H9 (cell line): ENCODE measurements at regions not wholly inside any gene's neighbourhood (a gene's known extent, or its start where the extent isn't known, plus 50 kb on each side); places are given as distances from the start of the nearest gene placed in this dataset.

ENCODE experiments used
- DNase-seq: peaks from one replicate; pipeline ENCODE4 v3.0.0-alpha.2; 2017
- H2AFZ ChIP-seq: one replicate; pipeline ENCODE4 v1.6.1; 2013; ENCODE audit warnings: mild to moderate bottlenecking, low read length, control low read depth, moderate library complexity
- H2AK5ac ChIP-seq: 2 replicates; pipeline ENCODE4 v1.6.1; 2013; ENCODE audit warnings: low read length, control low read depth, mixed read lengths; ENCODE audit not compliant: insufficient read length
- H2BK120ac ChIP-seq: one replicate; pipeline ENCODE4 v1.6.1; 2013; ENCODE audit warnings: low read depth, mild to moderate bottlenecking, low read length, control low read depth, inconsistent platforms; ENCODE audit not compliant: poor library complexity, severe bottlenecking
- H2BK12ac ChIP-seq: 2 replicates; pipeline ENCODE4 v1.6.1; 2013; ENCODE audit warnings: low read length, control low read depth, mixed read lengths, low read depth; ENCODE audit not compliant: insufficient read length
- H2BK15ac ChIP-seq: 2 replicates; pipeline ENCODE4 v1.6.1; 2013; ENCODE audit warnings: low read depth, low read length, control low read depth
- H2BK20ac ChIP-seq: one replicate; pipeline ENCODE4 v1.6.1; 2013; ENCODE audit warnings: low read depth, mild to moderate bottlenecking, low read length, control low read depth, inconsistent platforms; ENCODE audit not compliant: poor library complexity, severe bottlenecking
- H2BK5ac ChIP-seq: 2 replicates; pipeline ENCODE4 v1.6.1; 2013; ENCODE audit warnings: low read length, control low read depth, mixed read lengths; ENCODE audit not compliant: insufficient read length
- H3K14ac ChIP-seq: 2 replicates; pipeline ENCODE4 v1.6.1; 2013; ENCODE audit warnings: low read length, control low read depth; ENCODE audit not compliant: insufficient read depth
- H3K18ac ChIP-seq: 2 replicates; pipeline ENCODE4 v1.6.1; 2013; ENCODE audit warnings: low read depth, mild to moderate bottlenecking, mixed read lengths, low read length, control low read depth; ENCODE audit not compliant: insufficient read length
- H3K23ac ChIP-seq: 2 replicates; pipeline ENCODE4 v1.6.1; 2013; ENCODE audit warnings: low read length, control low read depth, mixed read lengths, low read depth; ENCODE audit not compliant: insufficient read length
- H3K23me2 ChIP-seq: 2 replicates; pipeline ENCODE4 v1.6.1; 2013; ENCODE audit warnings: low read depth, mild to moderate bottlenecking, mixed read lengths, low read length, control low read depth; ENCODE audit not compliant: insufficient read length, poor library complexity, severe bottlenecking
- H3K27ac ChIP-seq: 2 replicates; pipeline ENCODE4 v1.5.1; 2013; ENCODE audit warnings: low read length, control low read depth, mixed read lengths, low read depth; ENCODE audit not compliant: insufficient read length
- H3K27me3 ChIP-seq: 2 replicates; pipeline ENCODE4 v1.6.1; 2013; ENCODE audit warnings: low read length, control low read depth, inconsistent platforms; ENCODE audit not compliant: insufficient read depth
- H3K4ac ChIP-seq: 2 replicates; pipeline ENCODE4 v1.6.1; 2013; ENCODE audit warnings: low read depth, mild to moderate bottlenecking, control low read depth, inconsistent platforms, low read length, moderate library complexity
- H3K4me1 ChIP-seq: 2 replicates; pipeline ENCODE4 v1.6.1; 2013; ENCODE audit warnings: low read length, control low read depth, inconsistent platforms; ENCODE audit not compliant: insufficient read depth
- H3K4me2 ChIP-seq: 2 replicates; pipeline ENCODE4 v1.6.1; 2013; ENCODE audit warnings: low read length, control low read depth, mixed read lengths; ENCODE audit not compliant: insufficient read length, insufficient read depth
- H3K56ac ChIP-seq: 2 replicates; pipeline ENCODE4 v1.6.1; 2013; ENCODE audit warnings: low read depth, mild to moderate bottlenecking, mixed read lengths, low read length, control low read depth; ENCODE audit not compliant: insufficient read length
- H3K79me1 ChIP-seq: 2 replicates; pipeline ENCODE4 v1.6.1; 2013; ENCODE audit warnings: low read depth, mild to moderate bottlenecking, moderate library complexity, low read length, control low read depth, inconsistent platforms; ENCODE audit not compliant: insufficient read depth, poor library complexity, severe bottlenecking
- H3K79me2 ChIP-seq: 2 replicates; pipeline ENCODE4 v1.6.1; 2013; ENCODE audit warnings: low read length, control low read depth, inconsistent platforms; ENCODE audit not compliant: insufficient read depth
- H3K9ac ChIP-seq: 2 replicates; pipeline ENCODE4 v1.6.1; 2013; ENCODE audit warnings: low read length, control low read depth, mixed read lengths; ENCODE audit not compliant: insufficient read length; ENCODE audit errors: extremely low read depth
- H3K9me3 ChIP-seq: one replicate; pipeline ENCODE4 v1.6.1; 2013; ENCODE audit warnings: low read depth, low read length, inconsistent platforms; ENCODE audit not compliant: control insufficient read depth
- H3T11ph ChIP-seq: one replicate; pipeline ENCODE4 v1.6.1; 2013; ENCODE audit warnings: mild to moderate bottlenecking, low read length, control low read depth, inconsistent platforms
- H4K20me1 ChIP-seq: one replicate; pipeline ENCODE4 v1.6.1; 2013; ENCODE audit not compliant: control insufficient read depth, insufficient read length, insufficient read depth
- H4K5ac ChIP-seq: 2 replicates; pipeline ENCODE4 v1.6.1; 2013; ENCODE audit warnings: low read depth, mild to moderate bottlenecking, mixed read lengths, low read length, control low read depth; ENCODE audit not compliant: insufficient read length
- H4K8ac ChIP-seq: replicated peaks from 2 replicates; pipeline ENCODE4 v1.6.1; 2013; ENCODE audit warnings: low read length, control low read depth, mixed read lengths, low read depth; ENCODE audit not compliant: insufficient read length
- H4K91ac ChIP-seq: 2 replicates; pipeline ENCODE4 v1.6.1; 2013; ENCODE audit warnings: low read depth, mild to moderate bottlenecking, moderate library complexity, mixed read lengths, low read length, control low read depth; ENCODE audit not compliant: insufficient read length
- H3K27ac Mint-ChIP-seq, 3 experiments: 2 replicates in 2 of 3; 3 replicates in 1 of 3; pipeline ENCODE4 v1.8.0; 2020 to 2021; ENCODE audit warnings: mixed read lengths in 3 of 3, mild to moderate bottlenecking in 1 of 3, moderate library complexity in 1 of 3
- H3K27me3 Mint-ChIP-seq: 2 replicates; pipeline ENCODE4 v1.8.0; 2021; ENCODE audit warnings: low read depth, mild to moderate bottlenecking, moderate library complexity, mixed read lengths
- H3K36me3 Mint-ChIP-seq, 3 experiments: 2 replicates in 2 of 3; 3 replicates in 1 of 3; pipeline ENCODE4 v1.8.0; 2020 to 2021; ENCODE audit warnings: low read depth in 3 of 3, mixed read lengths in 3 of 3; ENCODE audit not compliant: insufficient read depth in 1 of 3
- H3K4me1 Mint-ChIP-seq, 2 experiments: 2 replicates each; pipeline ENCODE4 v1.8.0; 2020; ENCODE audit warnings: mixed read lengths in 2 of 2
- H3K4me3 Mint-ChIP-seq, 2 experiments: 2 replicates in 1 of 2; 3 replicates in 1 of 2; pipeline ENCODE4 v1.8.0; 2020 to 2021; ENCODE audit warnings: mild to moderate bottlenecking in 2 of 2, mixed read lengths in 2 of 2, moderate library complexity in 1 of 2
- H3K9me3 Mint-ChIP-seq, 2 experiments: 2 replicates in 1 of 2; 3 replicates in 1 of 2; pipeline ENCODE4 v1.8.0; 2020; ENCODE audit warnings: mild to moderate bottlenecking in 2 of 2, mixed read lengths in 2 of 2, moderate library complexity in 1 of 2
- CTCF ChIP-seq: fragments of 200-600 bp; sonication (generic); conservative IDR thresholded peaks from 3 replicates; pipeline ENCODE4 v1.8.0; 2021; ENCODE audit warnings: antibody characterized with exemption, mild to moderate bottlenecking
- WGBS: extraction: QIAGEN DNeasy Blood & Tissue Kit; methylation state at CpG from one replicate; pipeline ENCODE4 v1.1.7; 2013; ENCODE audit warnings: missing lambda C conversion rate, low lambda C conversion rate, mixed read lengths; ENCODE audit not compliant: insufficient read length; ENCODE audit errors: extremely low coverage; 5-methylcytosine and 5-hydroxymethylcytosine counted together

GRCh38 chr20:1830240-1830639 lies 65.0 kb upstream of the SIRPA start:
- Histone ChIP-seq H3K14ac (no peak overlapping the region; the same call in 1 of the 2 replicates), H4K91ac (no peak overlapping the region), H2BK15ac (no peak overlapping the region), H2AFZ (no peak overlapping the region), H2AK5ac (no peak overlapping the region), H3K27me3 (no peaks in the 10 kb centered on the region), H2BK20ac (no peak overlapping the region), H2BK12ac (no peak overlapping the region), H4K20me1 (no peaks in the 10 kb centered on the region), H2BK120ac (no peak overlapping the region), H3K23me2 (no peaks in the 10 kb centered on the region), H3K9ac (no peak overlapping the region), H3K27ac (no peak overlapping the region), H3T11ph (no peak overlapping the region), H3K18ac (no peak overlapping the region), H4K5ac (no peak overlapping the region), H2BK5ac (no peak overlapping the region), H3K4me1 (no peaks in the 10 kb centered on the region), H3K9me3 (no peaks in the 10 kb centered on the region), H3K4me2 (no peak overlapping the region), H3K56ac (no peak overlapping the region), H3K23ac (no peak overlapping the region), H4K8ac (no peak overlapping the region), H3K4ac (no peak overlapping the region), H3K79me1 (no peaks in the 10 kb centered on the region), H3K79me2 (no peaks in the 10 kb centered on the region)
- WGBS: no CpG with 5 or more reads among the region's 7 CpGs
- no peak overlapping the region for H3K27ac Mint-ChIP-seq
- peaks cover 11% of the 10 kb centered on the region for H3K27me3 Mint-ChIP-seq
- peaks cover 19 to 28% of the 10 kb centered on the region in 2 experiments for H3K4me1 Mint-ChIP-seq
- TF ChIP-seq CTCF: no peak
- DNase-seq: no peak
- no peaks in the 10 kb centered on the region for H3K9me3 Mint-ChIP-seq
- no peaks in the 10 kb centered on the region for H3K36me3 Mint-ChIP-seq
- no peak overlapping the region for H3K4me3 Mint-ChIP-seq
